CD4-positive, alpha-beta T cell treated with Interleukin-15 for 4 hours (primary cell): ENCODE measurements at regions not wholly inside any gene's neighbourhood (a gene's known extent, or its start where the extent isn't known, plus 50 kb on each side); places are given as distances from the start of the nearest gene placed in this dataset.
A peak's percentile ranks its signal among the peaks of the same experiment; 100 is the strongest.

ENCODE experiments used
- DNase-seq: peaks from one replicate; pipeline ENCODE4 v3.0.0-alpha.2; 2020; ENCODE audit warnings: low spot score

DNA sequence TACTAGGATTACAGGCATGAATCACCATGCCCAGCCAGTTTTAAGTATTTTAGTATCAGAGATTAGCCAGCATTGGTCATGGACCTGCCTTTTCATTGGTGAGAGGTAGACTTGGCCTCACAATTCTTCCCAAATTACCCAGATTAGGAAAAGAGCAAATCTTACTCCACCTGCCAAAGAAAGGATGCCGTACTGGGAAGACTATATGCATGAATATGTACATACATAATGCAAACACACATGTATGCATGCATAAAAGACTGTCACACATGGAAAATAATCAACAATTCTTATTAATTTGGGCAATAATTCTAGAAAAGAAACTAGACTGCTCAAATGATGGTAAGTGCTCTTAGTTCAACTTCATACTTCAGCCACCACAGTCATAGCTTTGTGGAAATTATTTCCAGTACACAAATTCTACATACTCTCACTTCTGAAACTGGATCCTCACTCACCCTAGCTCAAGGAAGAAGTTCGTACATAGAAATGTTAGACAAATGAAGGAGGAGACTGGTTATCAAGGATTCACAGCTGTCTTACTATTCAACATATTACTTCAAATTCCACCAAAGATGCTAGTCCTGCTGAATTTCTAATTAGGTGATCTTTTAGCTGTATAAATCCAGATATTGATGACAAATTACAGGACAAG, 73.7 kb downstream of the MINAR2 start:
- no peak for DNase-seq

DNA sequence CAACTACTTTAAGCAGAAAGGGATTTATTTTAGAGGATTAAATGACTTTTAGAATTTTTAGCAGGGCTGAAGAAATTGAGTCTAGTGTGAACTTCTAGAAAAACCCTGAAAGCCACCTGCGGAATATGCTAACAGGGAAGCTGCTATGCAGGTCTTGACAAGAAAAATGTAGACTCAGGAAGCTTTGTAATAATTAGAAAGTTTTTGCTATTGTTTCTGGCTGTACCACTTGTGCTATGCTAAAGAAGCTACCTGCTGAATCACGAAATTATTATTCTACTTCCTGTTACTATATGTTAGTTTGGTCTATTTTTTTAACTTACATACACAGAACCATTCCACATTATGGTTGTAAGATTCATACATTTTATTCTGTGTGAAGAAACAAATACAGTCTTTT, 74.0 kb upstream of the CHSY3 start:
- DNase-seq, result no peak

DNA sequence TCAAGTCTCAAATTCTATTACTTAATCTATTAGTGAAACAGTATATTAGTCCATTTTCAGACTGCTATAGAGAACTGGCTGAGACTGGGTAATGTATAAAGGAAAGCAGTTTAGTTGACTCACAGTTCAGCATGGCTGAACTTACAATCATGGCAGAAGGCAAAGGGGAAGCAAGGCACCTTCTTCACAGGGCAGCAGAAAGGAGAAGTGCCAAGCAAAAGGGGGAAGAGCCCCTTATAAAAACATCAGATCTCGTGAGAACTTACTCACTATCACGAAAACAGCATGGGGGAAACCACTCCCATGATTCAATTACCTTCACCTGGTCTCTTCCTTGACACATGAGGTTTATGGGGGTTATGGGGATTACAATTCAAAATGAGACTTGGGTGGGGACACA, 67.9 kb upstream of the CHSY3 start:
- no peak for DNase-seq

DNA sequence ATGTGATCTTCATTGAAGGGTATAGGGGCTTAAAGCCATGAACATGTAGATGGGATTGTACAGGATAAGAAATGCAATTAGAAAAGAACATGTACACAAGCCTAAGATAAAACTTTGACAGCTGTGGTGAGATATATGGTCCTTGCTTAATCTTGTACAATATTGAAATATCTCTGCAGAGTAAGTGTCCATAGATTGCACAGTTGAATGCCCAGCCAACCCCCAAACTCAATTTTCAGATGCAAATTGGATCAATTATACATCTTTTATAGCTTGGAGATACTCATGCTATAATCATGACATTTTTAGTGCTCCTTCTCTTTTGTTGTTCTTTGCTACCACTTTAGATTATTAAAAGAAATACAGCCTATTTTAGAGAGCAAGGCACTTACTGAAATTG, 59.5 kb upstream of the CHSY3 start:
- DNase-seq, result no peak

DNA sequence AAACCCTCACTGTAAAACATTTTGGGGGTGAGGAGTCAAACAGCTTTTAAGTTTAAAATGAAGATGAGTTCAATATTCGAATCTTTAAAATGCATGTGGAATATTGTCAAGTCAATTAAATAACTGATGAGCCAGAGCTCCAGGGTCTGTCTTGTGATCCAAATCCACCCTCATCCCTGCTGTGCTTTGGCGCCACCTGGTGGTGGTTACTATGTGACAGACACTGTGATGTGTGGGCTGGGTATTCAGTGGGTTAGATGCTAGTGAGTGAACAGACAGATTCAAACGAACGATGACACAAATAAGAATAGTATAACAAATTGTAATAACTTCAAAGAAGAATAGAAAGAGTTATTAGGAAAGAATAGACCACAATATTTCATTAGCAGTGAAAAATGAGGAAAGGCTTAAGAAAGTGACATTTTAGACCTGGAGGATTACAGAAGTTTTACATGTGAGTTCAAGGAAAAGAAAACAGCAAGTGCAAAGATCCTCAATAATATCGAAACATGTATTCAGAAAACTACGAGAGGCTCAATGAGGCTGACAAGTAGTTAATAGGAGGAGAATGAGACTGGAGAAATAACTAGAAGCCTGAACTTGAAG, 51.4 kb upstream of the CHSY3 start:
- peak; percentile 63 for DNase-seq

DNA sequence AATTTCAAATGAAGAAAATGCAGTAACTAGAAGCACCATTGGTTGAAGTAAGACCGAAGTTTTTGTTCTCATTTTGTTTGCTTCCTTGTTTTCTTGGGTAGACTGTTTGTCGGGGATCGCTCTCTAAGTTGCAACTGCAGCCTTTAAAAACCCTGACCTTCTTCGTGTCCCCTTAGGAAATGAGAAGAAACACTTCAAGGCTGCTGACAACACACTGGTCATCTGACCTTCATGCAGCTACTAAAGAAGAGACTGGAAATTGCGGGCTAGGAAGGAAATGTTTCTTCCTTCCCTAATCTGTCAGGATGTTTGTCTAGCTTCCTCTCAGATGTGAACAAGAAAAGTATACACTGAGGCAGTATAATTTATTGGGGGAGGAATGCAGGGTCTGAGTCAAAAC, 50.7 kb upstream of the CHSY3 start:
- no peak for DNase-seq
